ENCODE measurements at regions not wholly inside any gene's neighbourhood (a gene's known extent, or its start where the extent isn't known, plus 50 kb on each side); places are given as distances from the start of the nearest gene placed in this dataset.

GRCh38 chr2:215772634-215773563 lies 240.5 kb downstream of the MREG start:
- H3K9me3 Mint-ChIP-seq: no peaks in the 10 kb centered on the region
- intact Hi-C loops (cut with micrococcal nuclease): no loop called here
- no peak overlapping the region for H3K4me3 Mint-ChIP-seq
- DNase-seq: no peak
- no peak overlapping the region for H3K27ac Mint-ChIP-seq
- no peaks in the 10 kb centered on the region for H3K36me3 Mint-ChIP-seq (ENCODE audit: low read depth)
- no peaks in the 10 kb centered on the region for H3K4me1 Mint-ChIP-seq
- peaks cover 13% of the 10 kb centered on the region for H3K27me3 Mint-ChIP-seq

- no peak for DNase-seq
- H3K36me3 Mint-ChIP-seq (ENCODE audit: low read depth): no peaks in the 10 kb centered on the region
- no peak overlapping the region for H3K27ac Mint-ChIP-seq
- H3K9me3 Mint-ChIP-seq: no peaks in the 10 kb centered on the region
- H3K4me3 Mint-ChIP-seq: no peak overlapping the region
- H3K4me1 Mint-ChIP-seq: no peaks in the 10 kb centered on the region
- intact Hi-C loops (cut with micrococcal nuclease): no loop called here
- peaks cover 13% of the 10 kb centered on the region for H3K27me3 Mint-ChIP-seq
These were observed 241.3 kb downstream of the MREG start for GRCh38 chr2:215772003-215772402.

GRCh38 chr2:215771241-215771640 lies 242.1 kb downstream of the MREG start:
- Mint-ChIP-seq H3K36me3 (ENCODE audit: low read depth) (no peaks in the 10 kb centered on the region), H3K27me3 (peaks cover 13% of the 10 kb centered on the region), H3K9me3 (no peaks in the 10 kb centered on the region), H3K4me1 (no peaks in the 10 kb centered on the region), H3K4me3 (no peak overlapping the region), H3K27ac (no peak overlapping the region)
- intact Hi-C loops (cut with micrococcal nuclease): no loop called here
- no peak for DNase-seq

- Mint-ChIP-seq H3K27ac (no peak overlapping the region), H3K36me3 (ENCODE audit: low read depth) (no peaks in the 10 kb centered on the region), H3K4me3 (no peak overlapping the region), H3K4me1 (no peaks in the 10 kb centered on the region), H3K9me3 (no peaks in the 10 kb centered on the region), H3K27me3 (peaks cover 10% of the 10 kb centered on the region)
- DNase-seq: no peak
- intact Hi-C loops (cut with micrococcal nuclease): no loop called here
These were observed 242.7 kb downstream of the MREG start for GRCh38 chr2:215770668-215771067.

GRCh38 chr2:215769246-215769645 lies 244.1 kb downstream of the MREG start:
- Mint-ChIP-seq H3K36me3 (ENCODE audit: low read depth) (no peaks in the 10 kb centered on the region), H3K27ac (no peak overlapping the region), H3K27me3 (peaks cover 10% of the 10 kb centered on the region), H3K4me1 (no peaks in the 10 kb centered on the region), H3K4me3 (no peak overlapping the region), H3K9me3 (no peaks in the 10 kb centered on the region)
- intact Hi-C loops (cut with micrococcal nuclease): no loop called here
- no peak for DNase-seq

GRCh38 chr2:215767625-215768024 lies 245.7 kb downstream of the MREG start:
- peaks cover 8% of the 10 kb centered on the region for H3K27me3 Mint-ChIP-seq
- no peak for DNase-seq
- no peaks in the 10 kb centered on the region for H3K36me3 Mint-ChIP-seq (ENCODE audit: low read depth)
- no peaks in the 10 kb centered on the region for H3K9me3 Mint-ChIP-seq
- no peak overlapping the region for H3K4me3 Mint-ChIP-seq
- H3K27ac Mint-ChIP-seq: no peak overlapping the region
- H3K4me1 Mint-ChIP-seq: no peaks in the 10 kb centered on the region
- intact Hi-C loops (cut with micrococcal nuclease): no loop called here

- Mint-ChIP-seq H3K36me3 (ENCODE audit: low read depth) (no peaks in the 10 kb centered on the region), H3K27me3 (peaks cover 8% of the 10 kb centered on the region), H3K4me3 (no peak overlapping the region), H3K27ac (no peak overlapping the region), H3K9me3 (no peaks in the 10 kb centered on the region), H3K4me1 (no peaks in the 10 kb centered on the region)
- no peak for DNase-seq
- intact Hi-C loops (cut with micrococcal nuclease): no loop called here
These were observed 247.5 kb downstream of the MREG start for GRCh38 chr2:215765729-215766360.

- H3K27me3 Mint-ChIP-seq: peaks cover 8% of the 10 kb centered on the region
- no peaks in the 10 kb centered on the region for H3K36me3 Mint-ChIP-seq (ENCODE audit: low read depth)
- no peaks in the 10 kb centered on the region for H3K9me3 Mint-ChIP-seq
- intact Hi-C loops (cut with micrococcal nuclease): no loop called here
- no peaks in the 10 kb centered on the region for H3K4me1 Mint-ChIP-seq
- H3K27ac Mint-ChIP-seq: no peak overlapping the region
- no peak overlapping the region for H3K4me3 Mint-ChIP-seq
- DNase-seq: no peak
These were observed 248.8 kb downstream of the MREG start for GRCh38 chr2:215764441-215765048.

GRCh38 chr2:215760557-215760956 lies 252.8 kb downstream of the MREG start:
- Mint-ChIP-seq H3K9me3 (no peaks in the 10 kb centered on the region), H3K27ac (no peak overlapping the region), H3K27me3 (no peaks in the 10 kb centered on the region), H3K36me3 (ENCODE audit: low read depth) (no peaks in the 10 kb centered on the region), H3K4me1 (no peaks in the 10 kb centered on the region), H3K4me3 (no peak overlapping the region)
- DNase-seq: no peak
- intact Hi-C loops (cut with micrococcal nuclease): no loop called here

GRCh38 chr2:215760091-215760490 lies 253.3 kb downstream of the MREG start:
- intact Hi-C loops (cut with micrococcal nuclease): no loop called here
- H3K4me3 Mint-ChIP-seq: no peak overlapping the region
- H3K27me3 Mint-ChIP-seq: no peaks in the 10 kb centered on the region
- no peaks in the 10 kb centered on the region for H3K4me1 Mint-ChIP-seq
- H3K9me3 Mint-ChIP-seq: no peaks in the 10 kb centered on the region
- DNase-seq: no peak
- no peaks in the 10 kb centered on the region for H3K36me3 Mint-ChIP-seq (ENCODE audit: low read depth)
- no peak overlapping the region for H3K27ac Mint-ChIP-seq

GRCh38 chr2:215758691-215759090 lies 254.7 kb downstream of the MREG start:
- DNase-seq: no peak
- Mint-ChIP-seq H3K27me3 (no peaks in the 10 kb centered on the region), H3K27ac (no peak overlapping the region), H3K4me3 (no peak overlapping the region), H3K36me3 (ENCODE audit: low read depth) (no peaks in the 10 kb centered on the region), H3K4me1 (no peaks in the 10 kb centered on the region), H3K9me3 (no peaks in the 10 kb centered on the region)
- intact Hi-C loops (cut with micrococcal nuclease): no loop called here

GRCh38 chr2:215756346-215756730 lies 257.0 kb downstream of the MREG start:
- Mint-ChIP-seq H3K27me3 (no peaks in the 10 kb centered on the region), H3K27ac (no peak overlapping the region), H3K9me3 (no peaks in the 10 kb centered on the region), H3K36me3 (ENCODE audit: low read depth) (no peaks in the 10 kb centered on the region), H3K4me3 (no peak overlapping the region), H3K4me1 (peaks cover under 1% of the 10 kb centered on the region)
- no peak for DNase-seq
- intact Hi-C loops (cut with micrococcal nuclease): no loop called here

GRCh38 chr2:215755641-215756345 lies 257.6 kb downstream of the MREG start:
- Mint-ChIP-seq H3K9me3 (no peaks in the 10 kb centered on the region), H3K36me3 (ENCODE audit: low read depth) (no peaks in the 10 kb centered on the region), H3K4me3 (no peak overlapping the region), H3K4me1 (peaks cover 6% of the 10 kb centered on the region), H3K27me3 (no peaks in the 10 kb centered on the region), H3K27ac (no peak overlapping the region)
- DNase-seq: no peak
- intact Hi-C loops (cut with micrococcal nuclease): no loop called here

- Mint-ChIP-seq H3K9me3 (no peaks in the 10 kb centered on the region), H3K36me3 (ENCODE audit: low read depth) (no peaks in the 10 kb centered on the region), H3K4me3 (no peak overlapping the region), H3K27ac (no peak overlapping the region), H3K27me3 (no peaks in the 10 kb centered on the region), H3K4me1 (peaks cover 15% of the 10 kb centered on the region)
- no peak for DNase-seq
- intact Hi-C loops (cut with micrococcal nuclease): no loop called here
These were observed 258.8 kb downstream of the MREG start for GRCh38 chr2:215754546-215754945.

Data from activated CD4-positive, alpha-beta T cell treated with anti-CD3 and anti-CD28 coated beads, Interleukin-2, amount 10 ng/mL, durations not matched to agents 24 days and 14 days (primary cell).